ENCODE measurements at regions not wholly inside any gene's neighbourhood (a gene's known extent, or its start where the extent isn't known, plus 50 kb on each side); places are given as distances from the start of the nearest gene placed in this dataset.
"Not testable (repeated sequence)": the region's sequence is repeated elsewhere in the genome, so short reads cannot be mapped to it uniquely, and the experiment has no call there.

GRCh38 chr21:25456672-25457071 lies 150.6 kb downstream of the MRPL39 start:
- H3K27ac ChIP-seq (ENCODE audit: low read depth, low read length): no peak overlapping the region
- H3K4me1 ChIP-seq (ENCODE audit: control insufficient read depth, low read depth, low read length): no peaks in the 10 kb centered on the region
- H2AK5ac ChIP-seq (ENCODE audit: low read length): no peak overlapping the region
- DNase-seq: no peak
- H3K4me3 ChIP-seq (ENCODE audit: low read length): no peak overlapping the region
- H3K79me1 ChIP-seq (ENCODE audit: low read length): no peaks in the 10 kb centered on the region
- no peak overlapping the region for H3K56ac ChIP-seq (ENCODE audit: low read length)
- H3K79me2 ChIP-seq (ENCODE audit: control insufficient read depth, insufficient read depth, low read length): no peaks in the 10 kb centered on the region
- H3K4me2 ChIP-seq (ENCODE audit: low read length): no peak overlapping the region
- H4K5ac ChIP-seq (ENCODE audit: low read length): no peak overlapping the region
- no peak overlapping the region for H3K18ac ChIP-seq (ENCODE audit: low read length)
- H3K36me3 ChIP-seq (ENCODE audit: control insufficient read depth, insufficient read depth, low read length): no peaks in the 10 kb centered on the region
- no peak overlapping the region for H2BK5ac ChIP-seq (ENCODE audit: low read length)
- no CpG with 5 or more reads among the region's 3 CpGs for WGBS (ENCODE audit: extremely low coverage, insufficient coverage, low lambda C conversion rate)
- H2BK15ac ChIP-seq (replicated peaks; ENCODE audit: low read depth): no peak overlapping the region
- no peak overlapping the region for H4K8ac ChIP-seq (ENCODE audit: low read depth, low read length)
- H3K4ac ChIP-seq (ENCODE audit: low read depth, low read length): no peak overlapping the region
- H3K9ac ChIP-seq (ENCODE audit: low read length): no peak overlapping the region
- H3K27me3 ChIP-seq (ENCODE audit: insufficient read depth, low read length, poor library complexity): no peaks in the 10 kb centered on the region
- no peak overlapping the region for H3K23ac ChIP-seq (ENCODE audit: low read length)
- H2BK120ac ChIP-seq (ENCODE audit: low read depth, low read length): no peak overlapping the region

GRCh38 chr21:25453524-25453923 lies 153.8 kb downstream of the MRPL39 start:
- no peak overlapping the region for H4K5ac ChIP-seq (ENCODE audit: low read length)
- no peaks in the 10 kb centered on the region for H3K36me3 ChIP-seq (ENCODE audit: control insufficient read depth, insufficient read depth, low read length)
- H3K4me1 ChIP-seq (ENCODE audit: control insufficient read depth, low read depth, low read length): no peaks in the 10 kb centered on the region
- no peak overlapping the region for H2BK15ac ChIP-seq (replicated peaks; ENCODE audit: low read depth)
- no peak overlapping the region for H3K4ac ChIP-seq (ENCODE audit: low read depth, low read length)
- no peak overlapping the region for H3K9ac ChIP-seq (ENCODE audit: low read length)
- H3K79me2 ChIP-seq (ENCODE audit: control insufficient read depth, insufficient read depth, low read length): no peaks in the 10 kb centered on the region
- no peaks in the 10 kb centered on the region for H3K27me3 ChIP-seq (ENCODE audit: insufficient read depth, low read length, poor library complexity)
- H2BK5ac ChIP-seq (ENCODE audit: low read length): no peak overlapping the region
- no peak overlapping the region for H2BK120ac ChIP-seq (ENCODE audit: low read depth, low read length)
- no peak overlapping the region for H3K4me3 ChIP-seq (ENCODE audit: low read length)
- H3K56ac ChIP-seq (ENCODE audit: low read length): no peak overlapping the region
- H3K23ac ChIP-seq (ENCODE audit: low read length): no peak overlapping the region
- no peak overlapping the region for H2AK5ac ChIP-seq (ENCODE audit: low read length)
- no peak overlapping the region for H3K27ac ChIP-seq (ENCODE audit: low read depth, low read length)
- H3K18ac ChIP-seq (ENCODE audit: low read length): no peak overlapping the region
- no peak overlapping the region for H4K8ac ChIP-seq (ENCODE audit: low read depth, low read length)
- H3K4me2 ChIP-seq (ENCODE audit: low read length): no peak overlapping the region
- no peak for DNase-seq
- H3K79me1 ChIP-seq (ENCODE audit: low read length): no peaks in the 10 kb centered on the region

GRCh38 chr21:25449950-25450349 lies 157.3 kb downstream of the MRPL39 start:
- Histone ChIP-seq H2BK120ac (ENCODE audit: low read depth, low read length) (no peak overlapping the region), H2AK5ac (ENCODE audit: low read length) (no peak overlapping the region), H3K79me2 (ENCODE audit: control insufficient read depth, insufficient read depth, low read length) (no peaks in the 10 kb centered on the region), H2BK5ac (ENCODE audit: low read length) (no peak overlapping the region), H4K8ac (ENCODE audit: low read depth, low read length) (no peak overlapping the region), H3K79me1 (ENCODE audit: low read length) (no peaks in the 10 kb centered on the region), H3K4me3 (ENCODE audit: low read length) (no peak overlapping the region), H3K4ac (ENCODE audit: low read depth, low read length) (no peak overlapping the region), H3K23ac (ENCODE audit: low read length) (no peak overlapping the region), H2BK15ac (replicated peaks; ENCODE audit: low read depth) (no peak overlapping the region), H3K27me3 (ENCODE audit: insufficient read depth, low read length, poor library complexity) (no peaks in the 10 kb centered on the region), H3K4me2 (ENCODE audit: low read length) (no peak overlapping the region), H3K56ac (ENCODE audit: low read length) (no peak overlapping the region), H3K9ac (ENCODE audit: low read length) (no peak overlapping the region), H3K4me1 (ENCODE audit: control insufficient read depth, low read depth, low read length) (no peaks in the 10 kb centered on the region), H3K36me3 (ENCODE audit: control insufficient read depth, insufficient read depth, low read length) (no peaks in the 10 kb centered on the region), H4K5ac (ENCODE audit: low read length) (no peak overlapping the region), H3K18ac (ENCODE audit: low read length) (no peak overlapping the region), H3K27ac (ENCODE audit: low read depth, low read length) (no peak overlapping the region)
- WGBS (ENCODE audit: extremely low coverage, insufficient coverage, low lambda C conversion rate): no CpG with 5 or more reads among the region's 3 CpGs
- DNase-seq: no peak

- Histone ChIP-seq H2AK5ac (ENCODE audit: low read length) (no peak overlapping the region), H3K56ac (ENCODE audit: low read length) (no peak overlapping the region), H3K4me2 (ENCODE audit: low read length) (no peak overlapping the region), H3K27ac (ENCODE audit: low read depth, low read length) (no peak overlapping the region), H4K5ac (ENCODE audit: low read length) (no peak overlapping the region), H3K79me2 (ENCODE audit: control insufficient read depth, insufficient read depth, low read length) (no peaks in the 10 kb centered on the region), H4K8ac (ENCODE audit: low read depth, low read length) (no peak overlapping the region), H3K36me3 (ENCODE audit: control insufficient read depth, insufficient read depth, low read length) (no peaks in the 10 kb centered on the region), H3K4me3 (ENCODE audit: low read length) (no peak overlapping the region), H3K27me3 (ENCODE audit: insufficient read depth, low read length, poor library complexity) (no peaks in the 10 kb centered on the region), H3K23ac (ENCODE audit: low read length) (no peak overlapping the region), H3K4ac (ENCODE audit: low read depth, low read length) (no peak overlapping the region), H3K4me1 (ENCODE audit: control insufficient read depth, low read depth, low read length) (no peaks in the 10 kb centered on the region), H2BK5ac (ENCODE audit: low read length) (no peak overlapping the region), H2BK15ac (replicated peaks; ENCODE audit: low read depth) (no peak overlapping the region), H2BK120ac (ENCODE audit: low read depth, low read length) (no peak overlapping the region), H3K18ac (ENCODE audit: low read length) (no peak overlapping the region), H3K9ac (ENCODE audit: low read length) (no peak overlapping the region), H3K79me1 (ENCODE audit: low read length) (no peaks in the 10 kb centered on the region)
- no peak for DNase-seq
- WGBS (ENCODE audit: extremely low coverage, insufficient coverage, low lambda C conversion rate): no CpG with 5 or more reads among the region's 2 CpGs
Observed at GRCh38 chr21:25441835-25442234, 165.4 kb downstream of the MRPL39 start.

- DNase-seq; H3K79me2 ChIP-seq (ENCODE audit: control insufficient read depth, insufficient read depth, low read length): not testable (repeated sequence)
- no CpG with 5 or more reads among the region's 2 CpGs for WGBS (ENCODE audit: extremely low coverage, insufficient coverage, low lambda C conversion rate)
Observed at GRCh38 chr21:25437465-25437864, 169.8 kb downstream of the MRPL39 start.

GRCh38 chr21:25428537-25428936 lies 178.7 kb downstream of the MRPL39 start:
- Histone ChIP-seq H3K79me2 (ENCODE audit: control insufficient read depth, insufficient read depth, low read length) (no peaks in the 10 kb centered on the region), H4K8ac (ENCODE audit: low read depth, low read length) (no peak overlapping the region), H3K4me3 (ENCODE audit: low read length) (no peak overlapping the region), H3K4ac (ENCODE audit: low read depth, low read length) (no peak overlapping the region), H3K56ac (ENCODE audit: low read length) (no peak overlapping the region), H2AK5ac (ENCODE audit: low read length) (no peak overlapping the region), H2BK15ac (replicated peaks; ENCODE audit: low read depth) (no peak overlapping the region), H3K4me1 (ENCODE audit: control insufficient read depth, low read depth, low read length) (no peaks in the 10 kb centered on the region), H3K79me1 (ENCODE audit: low read length) (no peaks in the 10 kb centered on the region), H3K4me2 (ENCODE audit: low read length) (no peak overlapping the region), H3K23ac (ENCODE audit: low read length) (no peak overlapping the region), H3K9ac (ENCODE audit: low read length) (no peak overlapping the region), H4K5ac (ENCODE audit: low read length) (no peak overlapping the region), H3K27me3 (ENCODE audit: insufficient read depth, low read length, poor library complexity) (no peaks in the 10 kb centered on the region), H2BK120ac (ENCODE audit: low read depth, low read length) (no peak overlapping the region), H3K27ac (ENCODE audit: low read depth, low read length) (no peak overlapping the region), H2BK5ac (ENCODE audit: low read length) (no peak overlapping the region), H3K18ac (ENCODE audit: low read length) (no peak overlapping the region), H3K36me3 (ENCODE audit: control insufficient read depth, insufficient read depth, low read length) (no peaks in the 10 kb centered on the region)
- no peak for DNase-seq

More at GRCh38 chr21:25437465-25437864, 169.8 kb downstream of the MRPL39 start:
- not testable (repeated sequence) for H3K27me3 ChIP-seq (ENCODE audit: insufficient read depth, low read length, poor library complexity); H2BK5ac ChIP-seq (ENCODE audit: low read length); H3K9ac ChIP-seq (ENCODE audit: low read length); H3K36me3 ChIP-seq (ENCODE audit: control insufficient read depth, insufficient read depth, low read length); H2BK15ac ChIP-seq (replicated peaks; ENCODE audit: low read depth); H2BK120ac ChIP-seq (ENCODE audit: low read depth, low read length); H3K18ac ChIP-seq (ENCODE audit: low read length); H3K4me1 ChIP-seq (ENCODE audit: control insufficient read depth, low read depth, low read length); H3K27ac ChIP-seq (ENCODE audit: low read depth, low read length); H3K4me2 ChIP-seq (ENCODE audit: low read length); H3K79me1 ChIP-seq (ENCODE audit: low read length); H3K4ac ChIP-seq (ENCODE audit: low read depth, low read length); H4K5ac ChIP-seq (ENCODE audit: low read length); H3K23ac ChIP-seq (ENCODE audit: low read length); H4K8ac ChIP-seq (ENCODE audit: low read depth, low read length); H3K56ac ChIP-seq (ENCODE audit: low read length); H2AK5ac ChIP-seq (ENCODE audit: low read length); H3K4me3 ChIP-seq (ENCODE audit: low read length)
